Ovary (tissue), 7 donors: ENCODE measurements at regions not wholly inside any gene's neighbourhood (a gene's known extent, or its start where the extent isn't known, plus 50 kb on each side); places are given as distances from the start of the nearest gene placed in this dataset.

Experiments
- DNase-seq, 5 donors: peaks; one replicate each; pipeline ENCODE4 v3.0.0-alpha.2; 2019 to 2020
- H3K27ac ChIP-seq, 2 donors: fragments of 200-600 bp; one replicate each; pipeline versions ENCODE4 v1.5.1 to v1.8.0; 2019 to 2022
- H3K27me3 ChIP-seq: fragments of 200-600 bp; one replicate; pipeline ENCODE4 v1.8.0; 2022
- H3K36me3 ChIP-seq: fragments of 200-600 bp; sonication (generic); one replicate; pipeline ENCODE4 v1.5.1; 2019
- H3K4me1 ChIP-seq: one replicate; pipeline ENCODE4 v1.8.1; 2013; ENCODE audit warnings: mild to moderate bottlenecking, moderate library complexity; ENCODE audit not compliant: insufficient read depth
- H3K4me3 ChIP-seq: fragments of 200-600 bp; sonication (generic); one replicate; pipeline ENCODE4 v1.5.1; 2017
- H3K9me3 ChIP-seq, 2 donors: fragments of 200-600 bp in 1 of 2; sonication (generic) in 1 of 2; one replicate each; pipeline versions ENCODE4 v1.5.1 to v1.8.1; 2013 to 2019; ENCODE audit warnings: mild to moderate bottlenecking in 1 of 2, moderate library complexity in 1 of 2
- EP300 ChIP-seq: sonication (generic); formaldehyde crosslinking; IDR thresholded peaks from one replicate; pipeline ENCODE4 v1.6.1; 2017; ENCODE audit warnings: antibody characterized with exemption
- POLR2A ChIP-seq: fragments of 450-650 bp; IDR thresholded peaks from one replicate; pipeline ENCODE4 v1.6.1; 2017; ENCODE audit warnings: antibody characterized with exemption, mild to moderate bottlenecking, moderate library complexity
- WGBS, 3 donors: extraction: QIAGEN DNeasy Blood & Tissue Kit in 1 of 3; methylation state at CpG; one replicate each; pipeline versions ENCODE4 v1.1.5 to v1.1.7; 2013 to 2017; 5-methylcytosine and 5-hydroxymethylcytosine counted together
- intact Hi-C, 4 donors: fragments of 100-400 bp; cut with DNase I; formaldehyde crosslinking; loops; one replicate each; pipeline versions ENCODE4 v1.11.0 to v1.15.1; 2022 to 2023
- TF ChIP-seq, protein P1 (sequence below), 3 donors: fragments of 450-650 bp in 2 of 3; fragments of 200-600 bp in 1 of 3; IDR thresholded peaks; one replicate each; pipeline versions ENCODE4 v1.5.1 to v1.8.0; 2016 to 2022; ENCODE audit warnings: antibody characterized with exemption in 3 of 3, mild to moderate bottlenecking in 1 of 3
- donor health status: DM: no; HTN: no; CAD: no; lungs with moderate emphysema.
- donor health status: DM: no; HTN: no; CAD: no.
- donor health status: Bipolar disorder and iron deficiency.
- donor health status: DM: no; HTN: no; CAD: no.
- donor health status: DM: yes; HTN: yes; CAD: no.

DNA sequence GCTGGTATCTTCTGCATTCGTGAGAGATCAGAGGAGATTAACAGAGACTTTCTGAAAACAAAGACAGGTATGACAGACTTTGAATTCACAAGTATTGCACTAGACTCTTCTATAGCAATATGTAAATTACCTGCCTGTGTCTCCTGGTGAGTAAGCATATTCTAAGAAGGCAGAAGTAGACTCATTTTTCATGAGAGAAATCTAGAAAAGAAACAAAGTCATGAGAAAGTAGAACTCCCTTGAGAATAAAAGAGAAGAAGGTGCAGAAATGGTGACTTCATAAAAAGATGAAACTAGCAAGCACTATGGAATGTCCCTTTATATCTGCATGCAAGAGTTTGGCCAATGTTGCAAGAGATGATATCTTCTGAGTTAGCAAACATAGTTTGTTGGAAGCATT lies 419.8 kb downstream of the DMRT2 start:
- WGBS, 3 donors: 47 to 76% (median 65%) methylated on average over 1 of the region's 1 CpG
- DNase-seq: no peak

DNA sequence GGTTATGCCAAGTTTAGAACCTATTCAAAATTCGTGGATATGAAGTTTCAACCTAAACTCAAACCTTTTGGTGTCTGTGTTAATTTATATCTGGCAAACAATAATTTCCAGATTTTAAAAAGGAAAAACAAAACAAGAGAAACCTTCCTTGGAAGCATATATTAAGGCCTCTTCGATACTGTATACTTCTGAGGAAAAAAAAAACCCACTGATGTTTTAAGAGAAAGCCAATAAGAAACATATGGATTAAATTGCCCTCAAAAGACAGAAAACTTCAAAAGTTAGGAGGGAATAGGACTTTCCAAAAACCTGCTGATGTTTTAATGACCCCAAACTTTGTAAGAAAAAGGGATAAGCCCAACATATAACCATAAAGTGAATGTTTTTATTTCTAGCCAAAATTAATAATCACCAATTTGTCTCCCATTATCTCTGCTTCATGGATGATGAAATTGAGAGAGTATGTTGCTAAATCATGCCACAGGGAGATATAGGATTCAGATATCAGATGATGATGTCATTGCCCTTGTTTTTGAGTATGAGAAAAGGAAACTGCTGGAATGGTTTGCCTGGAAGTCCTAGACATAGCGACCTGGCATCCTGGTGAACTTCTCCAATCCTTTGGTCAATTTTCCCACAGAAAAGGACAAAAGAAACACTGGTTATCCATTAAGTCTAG lies 423.9 kb downstream of the DMRT2 start:
- H3K27ac ChIP-seq: no peak overlapping the region
- no peaks in the 10 kb centered on the region for H3K9me3 ChIP-seq
- no peak for TF ChIP-seq POLR2A
- TF ChIP-seq EP300: no peak
- TF ChIP-seq, protein P1, sequence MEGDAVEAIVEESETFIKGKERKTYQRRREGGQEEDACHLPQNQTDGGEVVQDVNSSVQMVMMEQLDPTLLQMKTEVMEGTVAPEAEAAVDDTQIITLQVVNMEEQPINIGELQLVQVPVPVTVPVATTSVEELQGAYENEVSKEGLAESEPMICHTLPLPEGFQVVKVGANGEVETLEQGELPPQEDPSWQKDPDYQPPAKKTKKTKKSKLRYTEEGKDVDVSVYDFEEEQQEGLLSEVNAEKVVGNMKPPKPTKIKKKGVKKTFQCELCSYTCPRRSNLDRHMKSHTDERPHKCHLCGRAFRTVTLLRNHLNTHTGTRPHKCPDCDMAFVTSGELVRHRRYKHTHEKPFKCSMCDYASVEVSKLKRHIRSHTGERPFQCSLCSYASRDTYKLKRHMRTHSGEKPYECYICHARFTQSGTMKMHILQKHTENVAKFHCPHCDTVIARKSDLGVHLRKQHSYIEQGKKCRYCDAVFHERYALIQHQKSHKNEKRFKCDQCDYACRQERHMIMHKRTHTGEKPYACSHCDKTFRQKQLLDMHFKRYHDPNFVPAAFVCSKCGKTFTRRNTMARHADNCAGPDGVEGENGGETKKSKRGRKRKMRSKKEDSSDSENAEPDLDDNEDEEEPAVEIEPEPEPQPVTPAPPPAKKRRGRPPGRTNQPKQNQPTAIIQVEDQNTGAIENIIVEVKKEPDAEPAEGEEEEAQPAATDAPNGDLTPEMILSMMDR (IDR thresholded peaks at IDR 0.05): no peak
- H3K4me3 ChIP-seq: no peak overlapping the region
- H3K4me1 ChIP-seq: no peaks in the 10 kb centered on the region
- intact Hi-C loops: no loop called here
- no peaks in the 10 kb centered on the region for H3K27me3 ChIP-seq
- 46 to 72% (median 50%) methylated on average over 3 of the region's 3 CpGs for WGBS, 3 donors
- no peaks in the 10 kb centered on the region for H3K36me3 ChIP-seq
- DNase-seq: no peak

More for the DNA sequence above, 419.8 kb downstream of the DMRT2 start:
- H3K4me1 ChIP-seq: no peaks in the 10 kb centered on the region
- H3K4me3 ChIP-seq: no peak overlapping the region
- no peaks in the 10 kb centered on the region for H3K9me3 ChIP-seq
- intact Hi-C loops: no loop called here
- no peak overlapping the region for H3K27ac ChIP-seq
- no peaks in the 10 kb centered on the region for H3K27me3 ChIP-seq
- no peaks in the 10 kb centered on the region for H3K36me3 ChIP-seq
- TF ChIP-seq EP300 (no peak), POLR2A (no peak)
- TF ChIP-seq, protein P1 (IDR thresholded peaks at IDR 0.05): no peak

DNA sequence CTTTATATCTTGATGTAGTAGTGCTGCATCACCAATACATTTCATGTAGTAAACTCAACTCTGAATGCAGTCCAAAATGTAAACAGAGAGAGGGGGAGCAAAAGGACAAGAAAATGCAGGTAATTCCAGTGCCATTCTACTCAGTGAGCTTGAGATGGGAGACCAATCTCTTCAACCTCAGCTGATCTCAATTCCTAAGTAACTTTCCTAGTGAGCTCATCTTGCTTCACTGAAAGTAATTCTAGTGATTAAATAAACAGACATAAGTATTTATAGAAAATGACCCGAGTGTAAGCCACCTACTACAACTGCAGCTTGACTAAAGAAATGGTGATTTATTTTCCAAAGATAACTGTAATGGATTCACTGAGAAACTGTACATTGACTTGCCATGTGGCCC lies 424.5 kb downstream of the DMRT2 start:
- intact Hi-C loops: no loop called here
- 8 to 18% (median 17%) methylated on average over 1 of the region's 1 CpG for WGBS, 3 donors

DNA sequence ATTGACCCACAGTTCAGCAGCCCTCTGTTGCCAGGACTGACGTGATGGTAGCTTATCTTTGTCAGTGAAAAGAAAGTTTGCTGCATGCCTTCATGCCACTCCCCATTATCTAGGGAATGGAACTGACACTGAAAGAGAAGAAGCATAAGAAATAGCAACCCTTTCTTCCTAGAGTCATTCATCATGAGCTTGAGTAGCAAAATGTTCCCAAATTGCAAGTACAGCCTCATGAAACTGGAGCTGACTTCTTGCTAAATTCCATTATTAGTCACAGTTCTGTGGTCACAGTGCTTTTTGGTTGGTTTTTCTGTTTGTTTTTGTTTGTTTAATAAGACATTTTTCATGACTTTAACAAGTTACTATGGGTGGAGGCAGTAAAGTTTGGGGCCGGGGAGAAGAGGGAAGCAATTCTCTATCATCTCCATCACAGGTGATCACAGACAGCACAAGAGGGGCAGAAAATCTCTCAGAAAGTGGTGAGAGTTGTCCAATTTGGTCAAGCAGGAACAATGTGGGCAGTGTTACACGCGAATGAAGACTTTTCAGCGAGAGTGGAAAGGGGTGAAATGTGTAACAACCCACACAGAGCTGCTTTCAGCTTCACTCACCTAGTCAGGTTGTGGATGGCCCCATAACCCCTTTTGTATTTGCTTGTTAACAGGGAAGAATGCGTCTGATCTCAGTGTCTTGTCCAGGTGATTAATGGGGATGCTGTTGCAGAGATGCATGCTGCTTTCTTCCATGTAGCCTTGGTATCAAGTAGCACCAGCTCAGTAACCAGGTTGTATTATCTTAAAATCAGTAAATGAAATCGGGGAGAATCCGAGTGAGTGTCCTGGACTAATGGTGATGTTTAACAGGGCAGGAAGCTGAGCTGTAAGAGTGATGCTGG lies 440.4 kb downstream of the DMRT2 start:
- no peak for DNase-seq
- H3K4me1 ChIP-seq: no peaks in the 10 kb centered on the region
- H3K27me3 ChIP-seq: peaks cover 2% of the 10 kb centered on the region
- no peak overlapping the region for H3K4me3 ChIP-seq
- H3K9me3 ChIP-seq: no peaks in the 10 kb centered on the region
- intact Hi-C loops: no loop called here
- no peaks in the 10 kb centered on the region for H3K36me3 ChIP-seq
- TF ChIP-seq, protein P1 (IDR thresholded peaks at IDR 0.05): no peak
- WGBS, 3 donors: 36 to 41% (median 37%) methylated on average over 8 of the region's 8 CpGs
- no peak overlapping the region for H3K27ac ChIP-seq

More for the DNA sequence above, 424.5 kb downstream of the DMRT2 start:
- H3K27me3 ChIP-seq: no peaks in the 10 kb centered on the region
- no peaks in the 10 kb centered on the region for H3K36me3 ChIP-seq
- H3K9me3 ChIP-seq: no peaks in the 10 kb centered on the region
- no peak for TF ChIP-seq EP300
- TF ChIP-seq POLR2A: no peak
- TF ChIP-seq, protein P1 (IDR thresholded peaks at IDR 0.05): no peak
- no peak overlapping the region for H3K27ac ChIP-seq
- no peak overlapping the region for H3K4me3 ChIP-seq
- DNase-seq: no peak
- no peaks in the 10 kb centered on the region for H3K4me1 ChIP-seq
